ENCODE measurements at regions not wholly inside any gene's neighbourhood (a gene's known extent, or its start where the extent isn't known, plus 50 kb on each side); places are given as distances from the start of the nearest gene placed in this dataset.
"Not testable (repeated sequence)": the region's sequence is repeated elsewhere in the genome, so short reads cannot be mapped to it uniquely, and the experiment has no call there.

GRCh38 chr1:60791226-60791625 lies 291.1 kb upstream of the NFIA start:
- DNase-seq = no peak

- not testable (repeated sequence) for DNase-seq
These were observed 309.3 kb upstream of the NFIA start for GRCh38 chr1:60773099-60773498.

- DNase-seq = no peak
These were observed 313.3 kb upstream of the NFIA start for GRCh38 chr1:60769082-60769481.

- DNase-seq = no peak
These were observed 317.2 kb upstream of the NFIA start for GRCh38 chr1:60765204-60765603.

GRCh38 chr1:60764489-60764888 lies 317.9 kb upstream of the NFIA start:
- DNase-seq = no peak

GRCh38 chr1:60763741-60764140 lies 318.6 kb upstream of the NFIA start:
- no peak for DNase-seq

GRCh38 chr1:60762911-60763310 lies 319.4 kb upstream of the NFIA start:
- DNase-seq = no peak

- DNase-seq = no peak
These were observed 320.2 kb upstream of the NFIA start for GRCh38 chr1:60762176-60762575.

- no peak for DNase-seq
These were observed 323.1 kb upstream of the NFIA start for GRCh38 chr1:60759291-60759690.

- DNase-seq = no peak
These were observed 324.9 kb upstream of the NFIA start for GRCh38 chr1:60757485-60757884.

- DNase-seq = no peak
These were observed 329.1 kb upstream of the NFIA start for GRCh38 chr1:60753036-60753900.

- DNase-seq = no peak
These were observed 331.1 kb upstream of the NFIA start for GRCh38 chr1:60751306-60751705.

GRCh38 chr1:60747353-60747752 lies 335.0 kb upstream of the NFIA start:
- DNase-seq = no peak

GRCh38 chr1:60746278-60746791 lies 336.0 kb upstream of the NFIA start:
- DNase-seq = peak; percentile 15

GRCh38 chr1:60745484-60745883 lies 336.9 kb upstream of the NFIA start:
- DNase-seq = no peak

- DNase-seq = no peak
These were observed 340.0 kb upstream of the NFIA start for GRCh38 chr1:60742339-60742738.

- no peak for DNase-seq
These were observed 342.2 kb upstream of the NFIA start for GRCh38 chr1:60740154-60740553.

GRCh38 chr1:60739729-60740128 lies 342.6 kb upstream of the NFIA start:
- DNase-seq = no peak

GRCh38 chr1:60732977-60733401 lies 349.4 kb upstream of the NFIA start:
- DNase-seq = no peak

- no peak for DNase-seq
These were observed 351.0 kb upstream of the NFIA start for GRCh38 chr1:60731321-60731720.

- DNase-seq = no peak
These were observed 354.8 kb upstream of the NFIA start for GRCh38 chr1:60727552-60727951.

- no peak for DNase-seq
These were observed 365.9 kb upstream of the NFIA start for GRCh38 chr1:60716472-60716871.

GRCh38 chr1:60715970-60716369 lies 366.4 kb upstream of the NFIA start:
- DNase-seq = no peak

- DNase-seq = no peak
These were observed 372.9 kb upstream of the NFIA start for GRCh38 chr1:60709426-60709825.

GRCh38 chr1:60705026-60705425 lies 377.3 kb upstream of the NFIA start:
- DNase-seq = no peak
